Testis (tissue), 2 donors: ENCODE measurements at regions not wholly inside any gene's neighbourhood (a gene's known extent, or its start where the extent isn't known, plus 50 kb on each side); places are given as distances from the start of the nearest gene placed in this dataset.

Experiments
- DNase-seq: peaks from one replicate; pipeline ENCODE4 v3.0.0-alpha.2; 2019
- H3K27ac ChIP-seq, 2 donors: fragments of 200-600 bp; sonication (generic); one replicate each; pipeline ENCODE4 v1.5.1; 2019
- H3K27me3 ChIP-seq: fragments of 200-600 bp; sonication (generic); one replicate; pipeline ENCODE4 v1.5.1; 2019
- H3K36me3 ChIP-seq: fragments of 200-600 bp; sonication (generic); one replicate; pipeline ENCODE4 v1.5.1; 2017; ENCODE audit warnings: low read depth; ENCODE audit errors: missing control alignments
- H3K4me1 ChIP-seq: fragments of 200-600 bp; sonication (generic); one replicate; pipeline ENCODE4 v1.5.1; 2019
- H3K4me3 ChIP-seq, 2 donors: fragments of 200-600 bp; sonication (generic); one replicate each; pipeline ENCODE4 v1.5.1; 2017 to 2019
- H3K9me3 ChIP-seq: fragments of 200-600 bp; sonication (generic); one replicate; pipeline ENCODE4 v1.5.1; 2017
- POLR2A ChIP-seq: fragments of 450-650 bp; IDR thresholded peaks from one replicate; pipeline ENCODE4 v1.6.1; 2017; ENCODE audit warnings: antibody characterized with exemption, mild to moderate bottlenecking, moderate library complexity
- WGBS, 2 donors: methylation state at CpG; one replicate each; pipeline ENCODE4 v1.1.5; 2018; 5-methylcytosine and 5-hydroxymethylcytosine counted together
- intact Hi-C: fragments of 100-400 bp; cut with DNase I; formaldehyde crosslinking; loops from one replicate; pipeline ENCODE4 v1.15.1; 2023; ENCODE audit warnings: low total_unique reads
- TF ChIP-seq, protein P1 (sequence below), 3 experiments: fragments of 450-650 bp in 2 of 3; fragments of 200-600 bp in 1 of 3; sonication (generic) in 1 of 3; IDR thresholded peaks; one replicate each; pipeline ENCODE4 v1.5.1; 2016 to 2019; ENCODE audit warnings: antibody characterized with exemption in 3 of 3, mild to moderate bottlenecking in 2 of 3, moderate library complexity in 1 of 3

DNA sequence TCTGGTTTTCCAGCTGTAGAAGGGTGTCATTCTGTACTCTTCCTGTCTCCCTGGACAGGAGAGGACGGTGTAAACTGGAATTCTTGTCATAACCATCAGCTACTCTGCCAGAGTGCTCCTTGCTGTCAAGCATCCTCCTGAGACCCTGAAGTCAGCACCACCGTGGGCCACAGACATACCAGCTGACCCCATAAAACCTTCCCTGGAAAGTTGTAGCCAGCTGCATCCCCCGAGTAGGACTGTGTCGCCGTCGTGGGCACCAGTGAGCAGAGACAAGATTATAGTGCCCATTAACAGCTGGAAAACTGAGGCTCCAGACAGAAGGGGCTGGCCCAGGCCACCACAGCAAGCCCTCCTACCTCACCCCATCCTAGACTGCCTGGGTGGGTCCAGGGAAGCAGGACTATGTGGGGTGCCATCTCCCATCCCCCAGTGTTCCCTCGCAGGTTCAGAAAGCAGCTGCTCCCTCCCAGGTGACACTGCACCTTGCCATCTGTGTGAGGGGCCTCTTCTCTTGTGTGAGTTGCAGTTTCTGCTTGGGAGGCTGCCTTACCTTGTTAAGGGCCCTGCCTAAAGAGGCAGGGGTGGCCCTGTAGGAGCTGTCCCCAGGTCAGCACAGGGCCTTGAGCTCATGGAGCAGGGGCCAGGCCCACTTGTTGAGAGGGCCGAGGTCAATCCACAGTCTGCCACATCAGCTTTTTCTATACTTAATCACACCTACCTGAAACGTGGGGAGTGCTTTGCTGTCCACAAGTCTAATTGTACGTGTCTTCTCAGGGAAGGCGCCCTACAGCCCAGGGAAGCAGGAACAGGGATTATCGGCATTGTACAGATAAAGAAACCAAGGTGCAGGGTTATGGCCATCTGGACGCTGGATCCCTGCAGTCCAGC, 191.9 kb upstream of the LINGO1 start:
- WGBS, 2 donors: 86 to 92% methylated on average over 12 to 13 of the region's 13 CpGs
- H3K9me3 ChIP-seq: no peaks in the 10 kb centered on the region
- H3K4me3 ChIP-seq: no peak overlapping the region
- no peak for DNase-seq
- intact Hi-C loops: no loop called here
- TF ChIP-seq, protein P1, sequence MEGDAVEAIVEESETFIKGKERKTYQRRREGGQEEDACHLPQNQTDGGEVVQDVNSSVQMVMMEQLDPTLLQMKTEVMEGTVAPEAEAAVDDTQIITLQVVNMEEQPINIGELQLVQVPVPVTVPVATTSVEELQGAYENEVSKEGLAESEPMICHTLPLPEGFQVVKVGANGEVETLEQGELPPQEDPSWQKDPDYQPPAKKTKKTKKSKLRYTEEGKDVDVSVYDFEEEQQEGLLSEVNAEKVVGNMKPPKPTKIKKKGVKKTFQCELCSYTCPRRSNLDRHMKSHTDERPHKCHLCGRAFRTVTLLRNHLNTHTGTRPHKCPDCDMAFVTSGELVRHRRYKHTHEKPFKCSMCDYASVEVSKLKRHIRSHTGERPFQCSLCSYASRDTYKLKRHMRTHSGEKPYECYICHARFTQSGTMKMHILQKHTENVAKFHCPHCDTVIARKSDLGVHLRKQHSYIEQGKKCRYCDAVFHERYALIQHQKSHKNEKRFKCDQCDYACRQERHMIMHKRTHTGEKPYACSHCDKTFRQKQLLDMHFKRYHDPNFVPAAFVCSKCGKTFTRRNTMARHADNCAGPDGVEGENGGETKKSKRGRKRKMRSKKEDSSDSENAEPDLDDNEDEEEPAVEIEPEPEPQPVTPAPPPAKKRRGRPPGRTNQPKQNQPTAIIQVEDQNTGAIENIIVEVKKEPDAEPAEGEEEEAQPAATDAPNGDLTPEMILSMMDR (IDR thresholded peaks at IDR 0.05): no peak
- TF ChIP-seq POLR2A: no peak
- no peaks in the 10 kb centered on the region for H3K36me3 ChIP-seq
- no peaks in the 10 kb centered on the region for H3K4me1 ChIP-seq
- H3K27me3 ChIP-seq: no peaks in the 10 kb centered on the region
- H3K27ac ChIP-seq: no peak overlapping the region

DNA sequence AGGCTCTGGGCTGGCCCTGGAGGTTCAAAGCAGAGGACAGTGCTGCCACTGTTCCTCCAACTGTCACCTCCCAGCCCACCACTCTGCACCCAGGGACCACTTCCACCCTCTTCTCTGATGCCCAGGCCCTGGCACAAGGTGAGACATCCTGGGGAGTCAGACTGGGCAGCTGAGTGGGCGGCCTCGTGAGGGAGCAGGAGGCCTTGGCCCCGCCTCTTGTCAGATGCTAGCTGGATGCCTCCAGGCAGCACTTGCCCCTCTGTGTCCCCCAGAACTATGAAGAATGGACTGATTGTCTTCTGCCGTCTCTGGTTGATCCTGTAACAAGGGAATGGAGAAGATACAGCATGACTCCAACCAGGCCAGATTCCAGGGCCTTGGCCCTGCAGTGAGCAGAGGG, 191.0 kb upstream of the LINGO1 start:
- no peak for DNase-seq
- Histone ChIP-seq H3K27me3 (no peaks in the 10 kb centered on the region), H3K4me1 (no peaks in the 10 kb centered on the region), H3K4me3 (no peak overlapping the region), H3K27ac (no peak overlapping the region), H3K36me3 (no peaks in the 10 kb centered on the region), H3K9me3 (no peaks in the 10 kb centered on the region)
- intact Hi-C loops: no loop called here
- TF ChIP-seq POLR2A: no peak
- TF ChIP-seq, protein P1 (IDR thresholded peaks at IDR 0.05): no peak
- WGBS, 2 donors: 78 to 94% methylated on average over 3 to 4 of the region's 4 CpGs

DNA sequence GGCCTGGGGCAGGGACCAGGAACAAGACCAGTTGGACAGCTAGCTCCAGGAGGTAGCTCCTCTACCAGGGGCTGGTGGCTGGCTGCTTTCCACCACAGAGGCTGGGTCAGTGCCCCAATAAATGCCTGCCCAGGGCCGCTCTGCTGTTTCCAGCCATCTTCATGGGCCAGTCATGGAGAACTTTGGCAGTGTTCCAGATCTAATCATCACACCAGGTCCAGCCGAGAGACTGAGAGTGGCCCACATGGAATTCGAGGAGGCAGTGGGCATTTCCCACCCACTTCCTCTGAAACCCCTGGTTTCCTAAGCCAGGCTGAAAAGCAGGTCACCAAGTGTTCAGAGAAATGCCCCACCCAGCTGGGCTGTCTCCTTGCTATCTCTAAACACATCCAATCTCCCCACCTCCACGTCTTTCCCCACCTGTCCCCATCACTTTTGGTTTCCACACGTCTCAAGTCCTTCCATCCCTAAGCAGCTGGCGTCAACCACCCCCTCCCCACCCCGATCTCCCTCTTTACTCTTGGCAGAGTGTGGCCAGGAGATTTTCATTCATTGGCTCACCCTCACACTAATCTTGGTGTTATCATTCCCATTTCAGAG, 190.0 kb upstream of the LINGO1 start:
- no peak overlapping the region for H3K4me3 ChIP-seq
- no peaks in the 10 kb centered on the region for H3K27me3 ChIP-seq
- DNase-seq: no peak
- TF ChIP-seq, protein P1 (IDR thresholded peaks at IDR 0.05): no peak
- no peak for TF ChIP-seq POLR2A
- H3K9me3 ChIP-seq: no peaks in the 10 kb centered on the region
- no peaks in the 10 kb centered on the region for H3K36me3 ChIP-seq
- H3K4me1 ChIP-seq: no peaks in the 10 kb centered on the region
- 81 to 83% methylated on average over 7 of the region's 7 CpGs for WGBS, 2 donors
- H3K27ac ChIP-seq: no peak overlapping the region
- intact Hi-C loops: no loop called here

DNA sequence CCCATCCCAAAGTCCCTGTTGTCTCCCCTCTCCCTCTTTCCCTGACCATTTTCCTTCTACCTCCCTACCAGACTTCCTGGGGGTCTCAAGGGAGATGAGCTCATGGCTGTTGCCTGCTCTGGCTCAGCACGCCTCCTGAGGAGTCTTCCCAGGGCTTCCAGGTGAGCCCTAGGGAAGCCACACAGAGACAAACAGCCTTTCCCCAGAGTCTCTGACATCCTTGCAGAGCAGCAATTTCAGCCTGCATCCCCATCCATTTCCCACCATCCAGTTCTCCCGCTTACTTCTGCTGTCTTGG, 189.2 kb upstream of the LINGO1 start:
- Histone ChIP-seq H3K4me1 (no peaks in the 10 kb centered on the region), H3K27me3 (no peaks in the 10 kb centered on the region), H3K4me3 (no peak overlapping the region), H3K9me3 (no peaks in the 10 kb centered on the region), H3K36me3 (no peaks in the 10 kb centered on the region), H3K27ac (no peak overlapping the region)
- TF ChIP-seq POLR2A: no peak
- TF ChIP-seq, protein P1 (IDR thresholded peaks at IDR 0.05): no peak
- intact Hi-C loops: no loop called here
- DNase-seq: no peak
- 92 to 94% methylated on average over 2 of the region's 2 CpGs for WGBS, 2 donors
